Fibroblast of mammary gland (primary cell): ENCODE measurements at regions not wholly inside any gene's neighbourhood (a gene's known extent, or its start where the extent isn't known, plus 50 kb on each side); places are given as distances from the start of the nearest gene placed in this dataset.
"Not testable (repeated sequence)": the region's sequence is repeated elsewhere in the genome, so short reads cannot be mapped to it uniquely, and the experiment has no call there.

Source experiments
- DNase-seq: peaks from one replicate; pipeline ENCODE4 v3.0.0-alpha.2; 2010; ENCODE audit warnings: low read depth
- H3K4me3 ChIP-seq: 2 replicates; pipeline ENCODE4 v1.5.1; 2011; ENCODE audit warnings: low read depth, mild to moderate bottlenecking, low read length, moderate library complexity; ENCODE audit not compliant: control insufficient read depth
- TF ChIP-seq, protein P1 (sequence below): conservative IDR thresholded peaks from 2 replicates; pipeline ENCODE4 v1.5.1; 2011; ENCODE audit warnings: low read depth, low read length, inconsistent platforms; ENCODE audit not compliant: control insufficient read depth, insufficient read depth

DNA sequence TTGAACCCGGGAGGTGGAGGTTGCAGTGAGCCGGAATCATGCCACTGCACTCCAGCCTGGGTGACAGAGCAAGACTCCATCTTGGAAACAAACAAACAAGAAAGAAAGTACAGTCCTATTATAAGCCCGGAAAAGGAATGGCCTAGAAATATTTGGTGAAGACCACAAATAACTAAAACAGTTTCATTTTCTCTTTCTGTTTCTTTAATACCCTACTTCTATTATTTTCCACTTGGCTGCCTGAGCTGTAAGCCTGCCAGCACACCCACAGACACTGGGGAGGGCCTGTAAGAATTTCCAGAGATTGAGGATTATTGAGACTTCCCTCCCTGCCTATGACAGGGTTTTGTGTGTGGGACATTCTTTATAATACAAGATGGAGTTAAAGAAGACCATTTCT lies 188.0 kb upstream of the DCC start:
- DNase-seq, result no peak
- H3K4me3 ChIP-seq, result no peak overlapping the region
- TF ChIP-seq, protein P1, sequence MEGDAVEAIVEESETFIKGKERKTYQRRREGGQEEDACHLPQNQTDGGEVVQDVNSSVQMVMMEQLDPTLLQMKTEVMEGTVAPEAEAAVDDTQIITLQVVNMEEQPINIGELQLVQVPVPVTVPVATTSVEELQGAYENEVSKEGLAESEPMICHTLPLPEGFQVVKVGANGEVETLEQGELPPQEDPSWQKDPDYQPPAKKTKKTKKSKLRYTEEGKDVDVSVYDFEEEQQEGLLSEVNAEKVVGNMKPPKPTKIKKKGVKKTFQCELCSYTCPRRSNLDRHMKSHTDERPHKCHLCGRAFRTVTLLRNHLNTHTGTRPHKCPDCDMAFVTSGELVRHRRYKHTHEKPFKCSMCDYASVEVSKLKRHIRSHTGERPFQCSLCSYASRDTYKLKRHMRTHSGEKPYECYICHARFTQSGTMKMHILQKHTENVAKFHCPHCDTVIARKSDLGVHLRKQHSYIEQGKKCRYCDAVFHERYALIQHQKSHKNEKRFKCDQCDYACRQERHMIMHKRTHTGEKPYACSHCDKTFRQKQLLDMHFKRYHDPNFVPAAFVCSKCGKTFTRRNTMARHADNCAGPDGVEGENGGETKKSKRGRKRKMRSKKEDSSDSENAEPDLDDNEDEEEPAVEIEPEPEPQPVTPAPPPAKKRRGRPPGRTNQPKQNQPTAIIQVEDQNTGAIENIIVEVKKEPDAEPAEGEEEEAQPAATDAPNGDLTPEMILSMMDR, result no peak

- TF ChIP-seq, protein P1, result no peak
- DNase-seq, result no peak
- H3K4me3 ChIP-seq, result no peak overlapping the region
These were observed 183.8 kb upstream of the DCC start for GRCh38 chr18:52156166-52156565.

DNA sequence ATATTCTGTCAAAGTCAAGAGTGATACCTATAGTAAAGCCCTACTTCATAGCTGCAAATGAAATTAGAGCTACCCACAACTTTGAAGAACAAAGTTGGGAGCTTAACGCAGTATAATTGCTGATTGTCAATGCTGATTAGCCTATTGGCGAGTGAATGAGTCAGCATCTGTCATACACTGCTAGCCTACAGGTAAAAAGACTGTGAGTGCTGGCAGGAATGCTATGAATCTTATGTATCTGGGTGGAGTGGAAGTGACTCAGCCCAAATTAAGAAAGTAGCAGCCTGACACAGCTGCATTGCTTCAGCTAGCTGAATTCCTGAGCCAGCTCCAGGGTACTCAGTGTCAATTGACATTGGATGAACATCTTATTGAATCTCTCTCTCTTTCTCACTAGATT lies 179.4 kb upstream of the DCC start:
- TF ChIP-seq, protein P1, result no peak

GRCh38 chr18:52163478-52163877 lies 176.5 kb upstream of the DCC start:
- DNase-seq, result no peak
- no peak overlapping the region for H3K4me3 ChIP-seq
- TF ChIP-seq, protein P1, result no peak

More for the DNA sequence above, 179.4 kb upstream of the DCC start:
- no peak for DNase-seq
- H3K4me3 ChIP-seq, result no peak overlapping the region

- not testable (repeated sequence) for H3K4me3 ChIP-seq, DNase-seq
These were observed 171.9 kb upstream of the DCC start for GRCh38 chr18:52168131-52168530.

GRCh38 chr18:52174220-52174619 lies 165.8 kb upstream of the DCC start:
- no peak for DNase-seq
- TF ChIP-seq, protein P1, result no peak
- H3K4me3 ChIP-seq, result no peak overlapping the region

DNA sequence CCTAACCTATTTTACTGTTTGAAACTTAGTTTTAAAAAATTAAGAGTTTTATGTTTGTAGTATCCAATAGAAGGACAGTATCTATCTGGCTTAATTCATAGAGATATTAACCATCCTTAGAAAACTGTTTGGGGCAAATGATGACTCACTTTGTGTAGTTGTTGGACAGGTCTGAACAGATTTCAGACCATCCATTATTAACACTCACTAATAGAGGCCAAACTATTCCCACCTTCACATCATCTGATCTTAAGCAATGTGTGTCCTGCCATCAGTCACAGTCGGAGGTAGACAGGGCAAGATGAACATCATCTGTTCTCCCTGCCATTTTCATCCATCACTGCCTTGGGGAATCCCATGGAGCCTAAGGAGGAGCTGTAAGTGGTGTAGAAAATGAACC lies 164.6 kb upstream of the DCC start:
- TF ChIP-seq, protein P1, result no peak
- no peak overlapping the region for H3K4me3 ChIP-seq

More for the DNA sequence above, 164.6 kb upstream of the DCC start:
- no peak for DNase-seq
